GM12878 (cell line): ENCODE measurements at regions not wholly inside any gene's neighbourhood (a gene's known extent, or its start where the extent isn't known, plus 50 kb on each side); places are given as distances from the start of the nearest gene placed in this dataset.

ENCODE experiments used
- ATAC-seq: fragments of 200-7000 bp; cut with Tn5 transposase; 3 replicates; pipeline ENCODE4 v1.9.1; 2020; ENCODE audit warnings: mild to moderate bottlenecking, moderate library complexity
- BruUV-seq: library from RNA; stranded (reverse); fragments of 400-500 nt; replicated peaks from 2 replicates; lab custom pipeline; 2021; lab: Mats Ljungman, UMichigan
- CTCF ChIA-PET: fragments of 300-600 bp; sonication (Branson Sonifier 250); formaldehyde crosslinking; extraction: SDS; loops from one replicate; lab custom pipeline; 2021; ENCODE audit warnings: inconsistent platforms; lab: Yijun Ruan, JAX
- POLR2A ChIA-PET: fragments of 350-600 bp; formaldehyde crosslinking; extraction: SDS; loops from one replicate; lab custom pipeline; 2021; ENCODE audit warnings: inconsistent platforms; lab: Charles Lee
- RAD21 ChIA-PET: fragments of 300-600 bp; sonication (Branson Sonifier 250); formaldehyde crosslinking; loops from one replicate; lab custom pipeline; 2023; ENCODE audit warnings: antibody characterized with exemption; ENCODE audit not compliant: unreplicated experiment; lab: Charles Lee
- SMC1A ChIA-PET: fragments of 300-600 bp; sonication (Branson Sonifier 250); formaldehyde crosslinking; loops from one replicate; lab custom pipeline; 2023; ENCODE audit not compliant: unreplicated experiment, uncharacterized antibody; lab: Charles Lee
- DNase-seq: peaks from one replicate; pipeline ENCODE4 v3.0.0-alpha.2; 2011; ENCODE audit warnings: low read depth, low spot score
- FAIRE-seq: peaks from 3 replicates; lab custom pipeline; 2011; peaks lifted over from hg19 to GRCh38; lab: Jason Lieb, UNC
- H2AFZ ChIP-seq: 2 replicates; pipeline ENCODE4 v1.6.0; 2011; ENCODE audit warnings: low read depth, low read length, control low read depth; ENCODE audit not compliant: control insufficient read depth
- H3K27ac ChIP-seq: 2 replicates; pipeline ENCODE4 v1.5.1; 2011; ENCODE audit warnings: control low read depth; ENCODE audit not compliant: control insufficient read depth, insufficient read depth
- H3K27me3 ChIP-seq, 2 experiments: replicated peaks in 1 of 2; 2 replicates each; pipeline versions ENCODE4 v1.6.0 to v1.6.1; 2011; ENCODE audit warnings: low read length in 1 of 2; ENCODE audit not compliant: control insufficient read depth in 2 of 2, insufficient read depth in 2 of 2
- H3K36me3 ChIP-seq, 2 experiments: 2 replicates each; pipeline ENCODE4 v1.5.1; 2011; ENCODE audit warnings: low read length in 1 of 2; ENCODE audit not compliant: control insufficient read depth in 2 of 2, insufficient read depth in 2 of 2
- H3K4me1 ChIP-seq: 2 replicates; pipeline ENCODE4 v1.6.1; 2011; ENCODE audit warnings: mild to moderate bottlenecking, low read length, moderate library complexity, mixed read lengths; ENCODE audit not compliant: control insufficient read depth, insufficient read depth
- H3K4me2 ChIP-seq: 2 replicates; pipeline ENCODE4 v1.6.0; 2011; ENCODE audit warnings: control low read depth; ENCODE audit not compliant: control insufficient read depth, insufficient read depth
- H3K4me3 ChIP-seq: fragments of 200-600 bp; sonication (generic); 2 replicates; pipeline ENCODE4 v1.5.1; 2016
- H3K79me2 ChIP-seq: 2 replicates; pipeline ENCODE4 v1.6.0; 2011; ENCODE audit warnings: low read length; ENCODE audit not compliant: control insufficient read depth, insufficient read depth
- H3K9ac ChIP-seq: 2 replicates; pipeline ENCODE4 v1.8.0; 2011; ENCODE audit warnings: low read length, control low read depth, mixed read lengths; ENCODE audit not compliant: control insufficient read depth, insufficient read depth
- H3K9me3 ChIP-seq: replicated peaks from 3 replicates; pipeline ENCODE4 v1.5.1; 2011; ENCODE audit warnings: mild to moderate bottlenecking, low read length; ENCODE audit not compliant: control insufficient read depth, insufficient read depth
- H4K20me1 ChIP-seq: 2 replicates; pipeline ENCODE4 v1.6.0; 2011; ENCODE audit not compliant: control insufficient read depth, insufficient read depth
- CEBPZ ChIP-seq: fragments of 150-350 bp; IDR thresholded peaks from 2 replicates; pipeline ENCODE4 v1.6.1; 2016; ENCODE audit warnings: low read depth, low read length
- CTCF ChIP-seq, 3 experiments: IDR thresholded peaks in 2 of 3; conservative IDR thresholded peaks in 1 of 3; 2 replicates each; pipeline ENCODE4 v1.5.1; 2011; ENCODE audit warnings: low read depth in 3 of 3, low read length in 3 of 3, mild to moderate bottlenecking in 3 of 3, control low read depth in 2 of 3, moderate library complexity in 2 of 3, inconsistent platforms in 1 of 3, mixed read lengths in 1 of 3; ENCODE audit not compliant: control insufficient read depth in 2 of 3, insufficient read depth in 1 of 3; ENCODE audit errors: extremely low read depth in 1 of 3
- LARP7 ChIP-seq: fragments of 450-650 bp; IDR thresholded peaks from 2 replicates; pipeline ENCODE4 v1.6.1; 2017; ENCODE audit warnings: mild to moderate bottlenecking
- NFYB ChIP-seq: IDR thresholded peaks from 2 replicates; pipeline ENCODE4 v1.6.1; 2011; ENCODE audit warnings: low read depth, mild to moderate bottlenecking, low read length, improper control_type of control experiment, moderate library complexity; ENCODE audit not compliant: insufficient read depth
- ZNF207 ChIP-seq: fragments of 450-650 bp; IDR thresholded peaks from 2 replicates; pipeline ENCODE4 v1.6.1; 2014; ENCODE audit warnings: antibody characterized with exemption, mild to moderate bottlenecking, borderline replicate concordance
- WGBS: methylation state at CpG from one replicate; pipeline ENCODE4 v1.1.6; 2016; ENCODE audit warnings: low lambda C conversion rate; ENCODE audit not compliant: insufficient replicate concordance, insufficient coverage; ENCODE audit errors: missing lambda C conversion rate; 5-methylcytosine and 5-hydroxymethylcytosine counted together
- in situ Hi-C: fragments of 300-500 bp; cut with MboI; formaldehyde crosslinking; loops from 9 replicates; pipeline ENCODE4 v1.14.3; 2018; ENCODE audit warnings: mixed read lengths
- intact Hi-C: fragments of 100-400 bp; cut with micrococcal nuclease; formaldehyde crosslinking; loops from one replicate; pipeline ENCODE4 v1.14.2; 2022; ENCODE audit not compliant: unreplicated experiment
- TF ChIP-seq, protein P1 (sequence below): fragments of 450-650 bp; conservative IDR thresholded peaks from 2 replicates; pipeline ENCODE4 v1.6.1; 2017; ENCODE audit warnings: mild to moderate bottlenecking, moderate library complexity

- Histone ChIP-seq H3K4me3 (no peak overlapping the region), H4K20me1 (no peaks in the 10 kb centered on the region), H3K4me1 (no peaks in the 10 kb centered on the region), H3K4me2 (no peak overlapping the region), H2AFZ (no peak overlapping the region), H3K27me3 (no peaks in the 10 kb centered on the region), H3K27ac (no peak overlapping the region), H3K79me2 (no peaks in the 10 kb centered on the region), H3K9ac (no peak overlapping the region), H3K36me3 (no peaks in the 10 kb centered on the region), H3K9me3 (no peaks in the 10 kb centered on the region)
- in situ Hi-C loops (no loop called here), intact Hi-C loops (no loop called here)
- no TSS peak for BruUV-seq
- POLR2A ChIA-PET, result no interaction called here
- RAD21 ChIA-PET, result no interaction called here
- TF ChIP-seq LARP7 (no peak), CTCF (IDR thresholded peaks at IDR 0.05 in 2 of 3, conservative IDR thresholded peaks at IDR 0.05 in 1 of 3; ENCODE audit: control insufficient read depth in 2 of 3, extremely low read depth in 1 of 3, insufficient read depth in 1 of 3, low read depth in 3 of 3, low read length in 3 of 3) (peak in 1 of 3 experiments; percentile 11; a peak in 1 of 6 replicates)
- ATAC-seq (no peak), FAIRE-seq (no peak), DNase-seq (no peak)
- SMC1A ChIA-PET, result no interaction called here
- 17% methylated on average over 6 of the region's 6 CpGs for WGBS
- CTCF ChIA-PET, result no interaction called here
Observed at GRCh38 chr1:37085393-37085792, 51.1 kb upstream of the GRIK3 start.

GRCh38 chr1:37089750-37090149, 55.4 kb upstream of the GRIK3 start:
- WGBS, result 16% methylated on average over 3 of the region's 3 CpGs
- BruUV-seq, result no TSS peak
- POLR2A ChIA-PET, result no interaction called here
- TF ChIP-seq ZNF207, result no peak
- TF ChIP-seq CEBPZ, result no peak
- TF ChIP-seq, protein P1, sequence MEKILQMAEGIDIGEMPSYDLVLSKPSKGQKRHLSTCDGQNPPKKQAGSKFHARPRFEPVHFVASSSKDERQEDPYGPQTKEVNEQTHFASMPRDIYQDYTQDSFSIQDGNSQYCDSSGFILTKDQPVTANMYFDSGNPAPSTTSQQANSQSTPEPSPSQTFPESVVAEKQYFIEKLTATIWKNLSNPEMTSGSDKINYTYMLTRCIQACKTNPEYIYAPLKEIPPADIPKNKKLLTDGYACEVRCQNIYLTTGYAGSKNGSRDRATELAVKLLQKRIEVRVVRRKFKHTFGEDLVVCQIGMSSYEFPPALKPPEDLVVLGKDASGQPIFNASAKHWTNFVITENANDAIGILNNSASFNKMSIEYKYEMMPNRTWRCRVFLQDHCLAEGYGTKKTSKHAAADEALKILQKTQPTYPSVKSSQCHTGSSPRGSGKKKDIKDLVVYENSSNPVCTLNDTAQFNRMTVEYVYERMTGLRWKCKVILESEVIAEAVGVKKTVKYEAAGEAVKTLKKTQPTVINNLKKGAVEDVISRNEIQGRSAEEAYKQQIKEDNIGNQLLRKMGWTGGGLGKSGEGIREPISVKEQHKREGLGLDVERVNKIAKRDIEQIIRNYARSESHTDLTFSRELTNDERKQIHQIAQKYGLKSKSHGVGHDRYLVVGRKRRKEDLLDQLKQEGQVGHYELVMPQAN, result no peak
- no peak for TF ChIP-seq CTCF (IDR thresholded peaks at IDR 0.05 in 2 of 3, conservative IDR thresholded peaks at IDR 0.05 in 1 of 3; ENCODE audit: control insufficient read depth in 2 of 3, extremely low read depth in 1 of 3, insufficient read depth in 1 of 3, low read depth in 3 of 3, low read length in 3 of 3)
- no peak for TF ChIP-seq NFYB

More at GRCh38 chr1:37089750-37090149, 55.4 kb upstream of the GRIK3 start:
- FAIRE-seq, result no peak
- intact Hi-C loops (no loop called here), in situ Hi-C loops (no loop called here)
- ChIA-PET SMC1A (no interaction called here), RAD21 (no interaction called here), CTCF (no interaction called here)
- no peak for DNase-seq
- Histone ChIP-seq H2AFZ (no peak overlapping the region), H3K4me1 (peaks cover 5% of the 10 kb centered on the region; the same call in 1 of the 2 replicates), H3K27me3 (no peaks in the 10 kb centered on the region), H3K9me3 (no peaks in the 10 kb centered on the region), H3K27ac (no peak overlapping the region), H3K9ac (no peak overlapping the region), H3K36me3 (no peaks in the 10 kb centered on the region), H4K20me1 (no peaks in the 10 kb centered on the region), H3K79me2 (no peaks in the 10 kb centered on the region), H3K4me3 (no peak overlapping the region), H3K4me2 (no peak overlapping the region)
- no peak for ATAC-seq
